GM18507 (cell line): ENCODE measurements at regions not wholly inside any gene's neighbourhood (a gene's known extent, or its start where the extent isn't known, plus 50 kb on each side); places are given as distances from the start of the nearest gene placed in this dataset.

Experiments
- DNase-seq: peaks from one replicate; pipeline ENCODE4 v3.0.0; 2011; ENCODE audit warnings: low read depth; ENCODE audit not compliant: insufficient read length; ENCODE audit errors: extremely low spot score
- FAIRE-seq: peaks from 2 replicates; lab custom pipeline; 2011; peaks lifted over from hg19 to GRCh38; lab: Jason Lieb, UNC

DNA sequence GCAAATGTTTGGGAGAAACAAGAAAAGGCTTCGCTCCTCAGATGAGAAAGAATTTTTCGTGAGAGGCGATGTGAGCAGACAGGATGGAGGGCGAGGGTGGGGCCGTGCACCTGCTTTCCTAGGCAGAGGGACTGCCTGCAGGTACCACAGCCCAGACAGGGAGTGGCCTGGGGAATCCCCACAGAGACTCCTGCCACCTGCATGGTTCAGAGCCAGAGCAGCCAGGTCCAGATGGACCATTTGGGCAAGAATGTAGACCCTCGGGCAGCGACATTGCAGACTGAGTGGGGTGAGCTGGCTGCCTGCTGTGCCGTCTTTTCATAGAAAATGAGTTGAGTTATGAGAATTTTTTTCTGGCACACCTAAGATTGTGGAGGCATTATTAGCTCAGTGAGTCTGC, 216.8 kb downstream of the SNX10 start:
- FAIRE-seq (no peak), DNase-seq (no peak)

GRCh38 chr7:26508917-26509316, 217.3 kb downstream of the SNX10 start:
- DNase-seq (no peak), FAIRE-seq (no peak)

- no peak for DNase-seq
- no peak for FAIRE-seq
Measured at GRCh38 chr7:26510231-26510957, 218.7 kb downstream of the SNX10 start.

DNA sequence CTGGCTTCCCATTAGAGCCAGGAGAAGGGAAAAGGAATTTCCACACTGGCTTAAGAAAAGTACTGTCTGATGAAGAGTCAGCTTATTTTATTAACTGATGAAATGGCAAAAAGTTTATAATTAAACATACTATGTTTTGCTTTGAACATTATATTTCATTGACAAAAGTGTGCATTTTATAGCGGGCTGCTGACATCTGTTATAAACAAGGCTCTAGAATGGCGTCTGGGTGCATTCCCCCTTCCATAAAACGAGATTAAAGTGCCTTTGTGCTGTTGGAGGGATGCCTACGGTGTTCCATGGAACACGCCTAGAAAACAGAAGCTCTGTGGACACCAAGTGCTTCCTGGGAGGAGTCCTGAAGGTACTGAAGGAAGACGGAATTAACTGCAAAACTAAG, 220.2 kb downstream of the SNX10 start:
- FAIRE-seq (no peak), DNase-seq (no peak)

- FAIRE-seq (no peak), DNase-seq (no peak)
Measured at GRCh38 chr7:26512737-26513136, 221.1 kb downstream of the SNX10 start.

DNA sequence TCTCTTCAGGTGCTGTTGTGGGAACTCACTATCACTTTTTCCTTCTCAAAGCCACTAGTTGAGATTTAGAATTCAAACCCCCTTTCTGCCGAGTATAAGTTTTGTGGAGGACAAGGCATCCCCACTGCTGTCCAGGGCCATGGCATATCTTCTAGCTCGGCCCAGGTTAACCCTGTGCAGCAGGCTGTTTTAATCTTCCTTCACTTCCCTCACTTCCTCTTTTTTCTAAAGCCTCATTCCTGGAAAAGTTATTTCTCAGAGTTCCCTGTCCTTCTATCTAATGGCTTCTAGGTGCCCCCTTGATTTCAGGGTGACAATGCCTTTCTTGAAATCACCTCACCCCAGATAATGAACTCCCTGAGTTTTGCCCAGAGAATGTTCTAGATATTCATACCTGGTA, 222.3 kb downstream of the SNX10 start:
- DNase-seq (no peak), FAIRE-seq (no peak)

- DNase-seq (no peak), FAIRE-seq (no peak)
Measured at GRCh38 chr7:26514633-26515032, 223.0 kb downstream of the SNX10 start.

GRCh38 chr7:26515314-26515842, 223.7 kb downstream of the SNX10 start:
- FAIRE-seq: no peak

GRCh38 chr7:26520483-26520882, 228.8 kb downstream of the SNX10 start:
- FAIRE-seq (no peak), DNase-seq (no peak)

More at GRCh38 chr7:26515314-26515842, 223.7 kb downstream of the SNX10 start:
- DNase-seq: no peak

DNA sequence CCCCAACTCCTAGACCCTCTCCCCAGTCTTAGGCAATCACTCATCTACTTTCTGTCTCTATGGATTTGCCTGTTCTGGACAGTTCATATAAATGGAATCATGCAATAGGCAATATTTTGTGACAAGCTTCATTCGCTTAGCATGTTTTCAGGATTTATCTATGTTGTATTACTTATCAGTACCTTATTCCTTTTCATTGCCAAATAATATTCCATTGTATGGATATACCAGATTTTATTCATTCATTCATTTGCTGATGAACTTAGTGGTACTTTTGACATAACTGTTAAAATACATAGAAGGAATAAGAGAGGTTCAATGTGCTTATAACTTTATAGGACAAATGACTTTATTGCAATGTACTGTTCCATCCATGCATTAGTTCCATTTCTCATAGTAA, 231.0 kb downstream of the SNX10 start:
- DNase-seq (no peak), FAIRE-seq (no peak)

GRCh38 chr7:26525398-26526264, 234.0 kb downstream of the SNX10 start:
- no peak for FAIRE-seq
- DNase-seq: no peak

DNA sequence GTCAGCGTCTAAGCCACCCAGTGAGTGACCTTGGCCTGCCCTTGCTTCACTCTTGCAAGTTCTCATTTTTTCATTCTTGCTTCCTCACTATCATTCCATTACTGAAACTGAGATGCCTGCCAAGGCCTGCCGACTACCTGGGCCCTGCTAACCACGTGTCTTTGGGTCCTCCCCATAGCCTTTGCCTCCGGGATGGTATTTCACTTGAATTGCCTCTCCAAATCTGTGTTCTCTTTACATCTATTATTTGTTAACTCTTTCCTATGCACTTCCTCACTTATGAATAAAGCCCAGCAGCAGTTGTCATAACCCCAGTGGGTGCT, 234.6 kb downstream of the SNX10 start:
- no peak for DNase-seq
- no peak for FAIRE-seq

DNA sequence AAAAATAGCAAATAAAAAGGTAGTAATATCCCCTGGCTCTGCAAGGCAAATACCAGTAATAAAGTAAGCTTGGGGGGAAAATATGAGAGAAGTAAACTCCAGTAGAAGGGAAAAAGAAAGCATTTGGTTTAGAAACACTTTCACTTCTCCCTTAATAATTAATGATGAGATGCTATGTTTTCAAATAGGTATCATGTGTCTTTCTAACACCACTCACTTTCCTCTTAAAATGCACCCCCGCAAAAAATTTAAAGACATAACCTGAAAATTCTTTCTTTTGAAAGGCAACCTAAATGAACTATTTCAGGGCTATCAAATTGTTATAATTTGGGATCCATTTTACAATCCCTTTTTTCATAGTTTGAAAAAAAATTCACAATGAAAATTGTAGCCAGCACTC, 240.3 kb downstream of the SNX10 start:
- DNase-seq (no peak), FAIRE-seq (no peak)

DNA sequence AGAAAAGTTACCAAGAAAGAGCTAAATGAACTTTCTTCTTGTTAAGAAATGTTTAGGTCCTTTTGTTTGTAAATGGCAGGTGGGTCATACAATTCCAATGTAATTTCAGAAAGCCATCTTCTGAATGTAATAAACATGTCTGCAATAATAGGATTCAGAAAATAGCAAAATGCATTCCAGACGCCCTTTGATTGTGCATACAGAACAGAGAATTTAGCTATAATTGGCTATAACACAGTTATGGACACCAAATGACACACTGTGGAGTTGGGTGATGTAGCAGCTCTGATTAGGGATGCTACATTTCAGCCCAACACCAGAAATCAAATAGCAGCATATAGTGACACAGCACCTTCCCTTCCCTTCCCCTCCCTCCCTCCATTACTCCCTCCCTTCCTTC, 240.8 kb downstream of the SNX10 start:
- DNase-seq: no peak
- no peak for FAIRE-seq

DNA sequence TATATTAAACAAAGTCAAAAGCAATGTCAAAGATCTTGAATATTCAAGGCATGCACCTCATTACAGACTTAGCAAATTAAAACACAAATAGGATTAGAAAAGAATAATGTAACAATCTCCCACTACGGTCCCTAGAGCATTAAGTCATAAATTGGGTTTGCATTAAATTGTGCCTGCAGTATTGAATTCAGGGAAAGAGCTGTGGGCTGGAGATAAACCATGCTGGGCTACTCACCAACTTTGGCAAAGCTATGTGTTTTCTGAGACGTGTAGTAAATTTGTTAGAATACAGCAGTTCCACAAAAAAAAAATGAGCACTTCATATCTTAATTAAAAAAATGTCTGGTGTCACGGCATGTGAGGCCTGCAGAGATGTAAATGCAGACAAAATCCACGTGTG, 241.6 kb downstream of the SNX10 start:
- FAIRE-seq: no peak
- no peak for DNase-seq

DNA sequence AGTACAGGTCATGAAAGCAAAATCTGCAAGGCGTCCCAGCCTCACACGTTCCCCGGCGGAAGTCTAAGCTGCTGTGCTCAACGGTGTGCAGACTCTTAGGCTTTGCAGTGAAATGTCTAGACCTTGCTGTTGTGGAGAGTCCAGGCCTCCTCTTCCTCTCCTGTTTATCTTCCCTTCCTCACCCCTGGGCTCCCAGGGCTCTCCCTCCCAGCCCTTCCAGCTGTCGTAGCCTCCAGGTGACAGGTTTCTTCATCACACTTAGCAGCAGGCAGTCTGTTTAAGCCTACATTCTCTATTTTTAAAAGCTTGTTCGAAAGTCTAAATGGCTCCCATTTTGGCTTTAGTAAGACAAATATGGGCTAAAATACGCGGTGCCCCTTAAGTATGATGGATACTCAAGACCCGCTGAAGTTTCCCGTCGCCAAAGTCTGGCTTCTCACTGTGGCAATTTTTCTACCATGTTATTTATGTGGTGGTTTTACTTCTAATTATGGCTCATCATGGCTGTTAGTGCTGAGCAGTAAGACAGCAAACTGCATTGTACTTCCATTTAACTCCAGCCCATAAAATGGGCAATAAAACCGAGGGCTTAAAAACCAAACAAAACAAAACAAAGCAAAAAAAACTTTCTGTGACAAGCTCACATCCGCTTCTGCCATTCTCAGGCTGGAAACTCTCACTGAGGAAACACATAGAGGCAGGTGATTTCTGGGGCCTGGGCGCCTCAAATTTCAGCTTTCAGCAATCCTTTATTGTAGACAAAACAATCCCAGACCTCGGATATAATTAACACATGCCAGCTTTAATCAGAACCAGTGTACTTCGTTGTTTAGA, 243.2 kb downstream of the SNX10 start:
- no peak for DNase-seq
- FAIRE-seq: peak; percentile 31

DNA sequence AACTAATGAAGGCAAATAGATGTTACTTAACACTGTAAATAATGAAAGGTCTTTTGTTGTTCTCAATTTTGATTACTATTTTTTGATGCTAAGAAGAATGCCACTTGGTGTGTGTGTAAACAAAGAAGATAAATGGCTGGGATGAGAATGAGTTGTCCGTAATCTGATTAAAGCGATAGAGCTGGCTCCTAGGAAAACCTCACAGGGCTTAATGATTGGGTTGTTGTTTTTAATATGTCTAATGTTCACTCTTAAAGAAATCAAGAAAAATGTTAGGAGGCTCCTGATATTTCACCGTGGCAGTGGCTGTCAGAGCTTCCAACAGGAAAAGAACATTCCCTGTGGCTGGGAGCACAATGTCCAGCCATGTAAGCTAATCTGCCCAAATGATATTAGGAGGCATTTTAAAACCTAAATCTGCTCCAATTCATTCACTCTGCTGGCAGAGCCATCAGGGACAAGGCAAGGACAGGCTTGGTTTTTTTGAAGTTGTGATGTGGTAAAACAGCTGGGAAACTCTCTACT, 243.9 kb downstream of the SNX10 start:
- no peak for FAIRE-seq
- DNase-seq: no peak

DNA sequence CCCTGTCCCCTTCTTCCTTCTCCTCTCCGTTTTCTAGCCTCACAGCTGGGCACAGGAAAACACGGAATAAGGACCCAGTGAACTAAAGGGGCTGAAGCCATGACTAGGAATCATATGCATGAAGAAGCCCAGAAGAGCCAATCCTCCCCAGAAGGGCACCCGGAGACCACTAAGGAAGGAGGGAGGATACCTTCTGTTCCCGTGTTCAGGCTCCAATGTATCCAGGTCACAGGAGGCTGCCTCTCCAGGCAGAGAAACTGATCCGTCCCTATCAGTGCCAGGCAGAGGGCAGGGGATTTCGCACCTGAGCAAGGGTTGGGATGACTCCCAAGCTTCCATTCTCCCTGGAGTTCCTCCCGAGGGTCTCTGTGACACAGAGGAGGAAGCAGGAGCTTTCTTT, 246.6 kb downstream of the SNX10 start:
- no peak for DNase-seq
- FAIRE-seq: no peak

DNA sequence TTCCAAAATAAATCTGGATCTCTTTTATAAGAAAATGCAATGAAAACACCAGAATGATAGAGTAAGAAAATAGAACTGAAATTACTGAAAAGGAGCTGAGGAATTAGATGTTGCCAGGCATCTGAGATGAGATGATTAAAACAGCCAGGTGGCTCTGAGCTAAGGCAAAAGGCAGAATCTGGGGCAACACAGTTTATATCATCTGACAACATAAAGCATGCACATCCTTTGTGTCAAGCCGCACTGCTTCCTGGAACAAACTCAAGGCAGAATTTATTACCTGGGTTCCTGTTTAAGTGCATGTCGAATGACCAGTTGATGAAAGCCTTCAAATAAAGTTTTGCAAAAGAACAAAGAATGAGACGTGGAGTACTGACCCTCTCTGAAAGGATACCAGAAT, 247.0 kb downstream of the SNX10 start:
- no peak for FAIRE-seq
- no peak for DNase-seq

- FAIRE-seq: no peak
- DNase-seq: no peak
Measured at GRCh38 chr7:26543340-26543739, 251.7 kb downstream of the SNX10 start.
